ENCODE measurements at regions not wholly inside any gene's neighbourhood (a gene's known extent, or its start where the extent isn't known, plus 50 kb on each side); places are given as distances from the start of the nearest gene placed in this dataset.

GRCh38 chr10:121065330-121065729, 214.2 kb downstream of the WDR11 start:
- no TSS peak for BruUV-seq (replicated peaks)
- no peaks in the 10 kb centered on the region for H3K9me3 Mint-ChIP-seq (ENCODE audit: unreplicated experiment)
- intact Hi-C loops (cut with micrococcal nuclease; ENCODE audit: unreplicated experiment): no loop called here
- no peak overlapping the region for H3K27ac Mint-ChIP-seq (ENCODE audit: unreplicated experiment)
- TF ChIP-seq, protein P1, sequence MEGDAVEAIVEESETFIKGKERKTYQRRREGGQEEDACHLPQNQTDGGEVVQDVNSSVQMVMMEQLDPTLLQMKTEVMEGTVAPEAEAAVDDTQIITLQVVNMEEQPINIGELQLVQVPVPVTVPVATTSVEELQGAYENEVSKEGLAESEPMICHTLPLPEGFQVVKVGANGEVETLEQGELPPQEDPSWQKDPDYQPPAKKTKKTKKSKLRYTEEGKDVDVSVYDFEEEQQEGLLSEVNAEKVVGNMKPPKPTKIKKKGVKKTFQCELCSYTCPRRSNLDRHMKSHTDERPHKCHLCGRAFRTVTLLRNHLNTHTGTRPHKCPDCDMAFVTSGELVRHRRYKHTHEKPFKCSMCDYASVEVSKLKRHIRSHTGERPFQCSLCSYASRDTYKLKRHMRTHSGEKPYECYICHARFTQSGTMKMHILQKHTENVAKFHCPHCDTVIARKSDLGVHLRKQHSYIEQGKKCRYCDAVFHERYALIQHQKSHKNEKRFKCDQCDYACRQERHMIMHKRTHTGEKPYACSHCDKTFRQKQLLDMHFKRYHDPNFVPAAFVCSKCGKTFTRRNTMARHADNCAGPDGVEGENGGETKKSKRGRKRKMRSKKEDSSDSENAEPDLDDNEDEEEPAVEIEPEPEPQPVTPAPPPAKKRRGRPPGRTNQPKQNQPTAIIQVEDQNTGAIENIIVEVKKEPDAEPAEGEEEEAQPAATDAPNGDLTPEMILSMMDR (IDR thresholded peaks at IDR 0.05; ENCODE audit: insufficient read depth in 1 of 2, low read depth in 1 of 2, low read length in 1 of 2, severe bottlenecking in 1 of 2, unreplicated experiment in 1 of 2): no peak
- DNase-seq: no peak
- ChIA-PET CTCF (no interaction called here), POLR2A (no interaction called here)
- peaks cover 8% of the 10 kb centered on the region for H3K36me3 Mint-ChIP-seq (ENCODE audit: insufficient read depth, unreplicated experiment)
- H3K4me3 Mint-ChIP-seq (ENCODE audit: unreplicated experiment): no peak overlapping the region
- H3K4me1 Mint-ChIP-seq (ENCODE audit: low read depth, unreplicated experiment): peaks cover 32% of the 10 kb centered on the region
- no peaks in the 10 kb centered on the region for H3K27me3 Mint-ChIP-seq (ENCODE audit: insufficient read depth, unreplicated experiment)
- H3K36me3 ChIP-seq (ENCODE audit: control insufficient read depth, insufficient read depth, low read length): no peaks in the 10 kb centered on the region
- H3K4me3 ChIP-seq (ENCODE audit: low read depth, low read length): no peak overlapping the region
- no peaks in the 10 kb centered on the region for H3K9me3 ChIP-seq
- H3K27me3 ChIP-seq (replicated peaks; ENCODE audit: control insufficient read depth, insufficient read depth, low read length): no peaks in the 10 kb centered on the region
- peaks cover 39% of the 10 kb centered on the region for H3K4me1 ChIP-seq

- Mint-ChIP-seq H3K27me3 (ENCODE audit: insufficient read depth, unreplicated experiment) (no peaks in the 10 kb centered on the region), H3K36me3 (ENCODE audit: insufficient read depth, unreplicated experiment) (peaks cover 14% of the 10 kb centered on the region), H3K4me1 (ENCODE audit: low read depth, unreplicated experiment) (peaks cover 35% of the 10 kb centered on the region), H3K27ac (ENCODE audit: unreplicated experiment) (no peak overlapping the region), H3K9me3 (ENCODE audit: unreplicated experiment) (no peaks in the 10 kb centered on the region), H3K4me3 (ENCODE audit: unreplicated experiment) (no peak overlapping the region)
- DNase-seq: no peak
- CTCF ChIA-PET: interaction anchor here (1.5 to 2.2 kb wide), 2 partner anchors 23 to 126 kb away, joined by 4 to 5 read pairs; no protein-coding TSS in a partner anchor
- Histone ChIP-seq H3K4me3 (ENCODE audit: low read depth, low read length) (no peak overlapping the region), H3K9me3 (no peaks in the 10 kb centered on the region), H3K4me1 (peaks cover 47% of the 10 kb centered on the region), H3K36me3 (ENCODE audit: control insufficient read depth, insufficient read depth, low read length) (no peaks in the 10 kb centered on the region), H3K27me3 (replicated peaks; ENCODE audit: control insufficient read depth, insufficient read depth, low read length) (no peaks in the 10 kb centered on the region)
- TF ChIP-seq, protein P1 (IDR thresholded peaks at IDR 0.05; ENCODE audit: insufficient read depth in 1 of 2, low read depth in 1 of 2, low read length in 1 of 2, severe bottlenecking in 1 of 2, unreplicated experiment in 1 of 2): no peak
- intact Hi-C loops (cut with micrococcal nuclease; ENCODE audit: unreplicated experiment): no loop called here
- POLR2A ChIA-PET: no interaction called here
- no TSS peak for BruUV-seq (replicated peaks)
These were observed 218.1 kb downstream of the WDR11 start for GRCh38 chr10:121069061-121069850.

GRCh38 chr10:121070275-121071070, 219.3 kb downstream of the WDR11 start:
- DNase-seq: peak; percentile 57
- POLR2A ChIA-PET: no interaction called here
- H3K9me3 Mint-ChIP-seq (ENCODE audit: unreplicated experiment): no peaks in the 10 kb centered on the region
- TF ChIP-seq, protein P1 (IDR thresholded peaks at IDR 0.05; ENCODE audit: insufficient read depth in 1 of 2, low read depth in 1 of 2, low read length in 1 of 2, severe bottlenecking in 1 of 2, unreplicated experiment in 1 of 2): peak; percentile 44 to 55
- H3K36me3 Mint-ChIP-seq (ENCODE audit: insufficient read depth, unreplicated experiment): peaks cover 14% of the 10 kb centered on the region
- Histone ChIP-seq H3K27me3 (replicated peaks; ENCODE audit: control insufficient read depth, insufficient read depth, low read length) (no peaks in the 10 kb centered on the region), H3K4me1 (peaks cover 35% of the 10 kb centered on the region), H3K9me3 (no peaks in the 10 kb centered on the region), H3K36me3 (ENCODE audit: control insufficient read depth, insufficient read depth, low read length) (no peaks in the 10 kb centered on the region), H3K4me3 (ENCODE audit: low read depth, low read length) (no peak overlapping the region)
- H3K27ac Mint-ChIP-seq (ENCODE audit: unreplicated experiment): peak overlapping the region; percentile 81
- BruUV-seq (replicated peaks): no TSS peak
- no peaks in the 10 kb centered on the region for H3K27me3 Mint-ChIP-seq (ENCODE audit: insufficient read depth, unreplicated experiment)
- H3K4me3 Mint-ChIP-seq (ENCODE audit: unreplicated experiment): no peak overlapping the region
- CTCF ChIA-PET: interaction anchor here (0.6 to 2.2 kb wide), 8 partner anchors 8 to 1073 kb away, joined by 3 to 5 read pairs (median 4); no protein-coding TSS in a partner anchor
- peaks cover 30% of the 10 kb centered on the region for H3K4me1 Mint-ChIP-seq (ENCODE audit: low read depth, unreplicated experiment)
- intact Hi-C loops (cut with micrococcal nuclease; ENCODE audit: unreplicated experiment): loop anchor here (1.0 kb wide), 1 partner anchor 127 kb away; no protein-coding TSS in a partner anchor
